GM18951 (cell line): ENCODE measurements at regions not wholly inside any gene's neighbourhood (a gene's known extent, or its start where the extent isn't known, plus 50 kb on each side); places are given as distances from the start of the nearest gene placed in this dataset.
"Not testable (repeated sequence)": the region's sequence is repeated elsewhere in the genome, so short reads cannot be mapped to it uniquely, and the experiment has no call there.

ENCODE experiments used
- POLR2A ChIP-seq: IDR thresholded peaks from 4 replicates; pipeline ENCODE4 v1.6.1; 2011; ENCODE audit warnings: mild to moderate bottlenecking; ENCODE audit not compliant: insufficient read length, insufficient read depth; ENCODE audit errors: extremely low read depth
- in situ Hi-C: fragments of 300-500 bp; cut with MboI; formaldehyde crosslinking; loops from one replicate; pipeline ENCODE4 v1.12.0; 2022; ENCODE audit warnings: low sequenced_read_pairs, mixed read lengths, inconsistent platforms; ENCODE audit not compliant: unreplicated experiment

- TF ChIP-seq POLR2A: no peak
- in situ Hi-C loops: no loop called here
Measured at GRCh38 chr3:25903371-25904129, 113.7 kb downstream of the OXSM start.

DNA sequence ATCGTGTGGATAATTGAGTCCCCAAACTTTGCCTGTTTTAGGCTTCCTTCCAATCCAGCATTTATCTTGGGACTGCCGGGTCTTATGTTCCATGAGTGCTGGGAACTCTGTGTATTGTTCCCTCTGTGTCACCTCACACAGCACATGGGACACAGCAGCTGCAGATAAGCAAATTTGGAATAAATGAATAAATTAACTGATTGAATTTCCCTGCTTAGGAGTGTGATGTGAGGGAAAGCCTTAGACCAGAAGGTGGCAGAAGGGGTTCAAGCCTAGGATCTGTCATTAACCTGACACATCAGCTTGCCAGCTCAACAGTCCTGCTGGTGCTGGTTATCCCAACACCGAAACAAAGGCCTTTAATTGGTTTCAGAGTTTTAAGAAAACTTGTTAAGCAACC is 114.3 kb downstream of the OXSM start:
- in situ Hi-C loops: no loop called here

GRCh38 chr3:25906132-25906906 is 116.4 kb downstream of the OXSM start:
- in situ Hi-C loops: no loop called here
- no peak for TF ChIP-seq POLR2A

More for the DNA sequence above, 114.3 kb downstream of the OXSM start:
- TF ChIP-seq POLR2A: no peak

- in situ Hi-C loops: no loop called here
- TF ChIP-seq POLR2A: no peak
Measured at GRCh38 chr3:25907081-25907480, 117.2 kb downstream of the OXSM start.

- in situ Hi-C loops: no loop called here
- no peak for TF ChIP-seq POLR2A
Measured at GRCh38 chr3:25910105-25910504, 120.2 kb downstream of the OXSM start.

DNA sequence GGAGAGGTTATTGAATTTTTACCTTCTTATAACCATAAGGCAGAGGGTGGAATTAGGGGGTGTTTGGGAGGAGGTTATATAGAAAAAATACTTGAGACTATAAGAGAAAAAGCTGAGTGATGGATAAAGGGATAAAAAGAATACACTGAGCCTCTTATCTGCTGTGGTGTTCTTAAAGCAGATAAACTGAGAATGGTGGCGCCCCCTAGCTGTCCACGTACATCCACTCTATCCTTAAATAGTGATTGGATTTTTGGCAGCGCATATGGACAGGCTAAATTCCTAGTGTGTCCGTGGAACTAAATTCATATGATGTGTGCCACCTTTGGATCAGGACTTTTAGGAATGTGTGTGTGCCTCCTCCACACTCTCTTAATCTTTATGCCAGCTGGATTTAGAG is 121.1 kb downstream of the OXSM start:
- in situ Hi-C loops: no loop called here
- TF ChIP-seq POLR2A: no peak

DNA sequence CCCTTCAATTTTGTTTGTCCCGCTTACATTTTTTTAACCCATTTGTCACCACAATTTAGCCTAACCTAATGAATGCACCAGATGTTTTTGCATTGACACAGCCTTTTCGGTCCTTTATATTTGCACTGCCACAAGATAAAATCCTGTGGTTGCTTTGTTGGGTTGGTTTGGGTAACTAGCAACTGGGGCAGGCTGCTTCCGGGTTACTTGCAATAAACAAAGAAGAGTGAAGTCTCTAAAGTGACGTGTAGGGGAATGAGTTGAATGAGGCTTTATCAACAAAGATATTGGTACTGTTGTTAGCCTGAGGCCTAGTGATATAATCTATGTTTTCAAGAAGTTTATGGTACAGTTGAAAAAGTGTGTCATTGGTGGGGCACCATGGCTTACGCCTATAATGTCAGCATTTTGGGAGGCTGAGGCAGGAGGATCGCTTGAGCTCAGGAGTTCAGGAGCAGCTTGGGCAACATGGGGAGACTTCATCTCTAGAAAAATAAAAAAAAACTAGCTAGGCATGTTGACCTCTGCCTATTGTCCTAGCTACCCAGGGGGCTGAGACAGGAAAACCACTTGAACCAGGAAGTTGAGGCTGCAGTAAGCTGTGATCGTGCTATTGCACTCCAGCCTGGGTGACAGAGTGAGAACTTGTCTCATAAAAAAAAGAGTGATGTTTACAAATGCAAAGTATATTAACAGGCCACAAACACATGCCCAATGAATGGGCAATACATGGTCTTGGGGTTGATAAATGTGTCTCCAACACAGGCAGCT is 121.8 kb downstream of the OXSM start:
- in situ Hi-C loops: no loop called here
- no peak for TF ChIP-seq POLR2A

DNA sequence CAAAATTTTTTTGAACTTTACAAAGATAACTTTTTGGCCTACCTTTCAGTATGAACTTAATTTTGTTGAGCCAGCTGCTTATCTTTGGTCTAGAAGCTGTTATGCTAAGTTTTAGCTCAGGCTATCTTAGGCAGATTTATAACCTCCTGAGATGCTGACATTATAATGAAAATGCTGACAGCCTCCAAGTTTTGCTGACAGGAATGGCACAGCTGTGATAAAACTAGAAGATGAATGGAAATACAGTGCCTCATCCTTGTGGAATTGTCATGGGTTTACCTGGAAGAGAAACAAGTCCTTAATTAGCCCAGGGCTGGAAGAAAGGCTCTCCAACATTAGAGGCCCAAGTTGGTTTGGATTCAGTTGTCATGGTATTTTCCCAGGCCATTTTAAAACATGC is 123.3 kb downstream of the OXSM start:
- TF ChIP-seq POLR2A: no peak
- in situ Hi-C loops: no loop called here

GRCh38 chr3:25915673-25916072 is 125.8 kb downstream of the OXSM start:
- no peak for TF ChIP-seq POLR2A
- in situ Hi-C loops: no loop called here

GRCh38 chr3:25916321-25916720 is 126.4 kb downstream of the OXSM start:
- no peak for TF ChIP-seq POLR2A
- in situ Hi-C loops: no loop called here

GRCh38 chr3:25931967-25932366 is 142.1 kb downstream of the OXSM start:
- in situ Hi-C loops: not testable (repeated sequence)

DNA sequence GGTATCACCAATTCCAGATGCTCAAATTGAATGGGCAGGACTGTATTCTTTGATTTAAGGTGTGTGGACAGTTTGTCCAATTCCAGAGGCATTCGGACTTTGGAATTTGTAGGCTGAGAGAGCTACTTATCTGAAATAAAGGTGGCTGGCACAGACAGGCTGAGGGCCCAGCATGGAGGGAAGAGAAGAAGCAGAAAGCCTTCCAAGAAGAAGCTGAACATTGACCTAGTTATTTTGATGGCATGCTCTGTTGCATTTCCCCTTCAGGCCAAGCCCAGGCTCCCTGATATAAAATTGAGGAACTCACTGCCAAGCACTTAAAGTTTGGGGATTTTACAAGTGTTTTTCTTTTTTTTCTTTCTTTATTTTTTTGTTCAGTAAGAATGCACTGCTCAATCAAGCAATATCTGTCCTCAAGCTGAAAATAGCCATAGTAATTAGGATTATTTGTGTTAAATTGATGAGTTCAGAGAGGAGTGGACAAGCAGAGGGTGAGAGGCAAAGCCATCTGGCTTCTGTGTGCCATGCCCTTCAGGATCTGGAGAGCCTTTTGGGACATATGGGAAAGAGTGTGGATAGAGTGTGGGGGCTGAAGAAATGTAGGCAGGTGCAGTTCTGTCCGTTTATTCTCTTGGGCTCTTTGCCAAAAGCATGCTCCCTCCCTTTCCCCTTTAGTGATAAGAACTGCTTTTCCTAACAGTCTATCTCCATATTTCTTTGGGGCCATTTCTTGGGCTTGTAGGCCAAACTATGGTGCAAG is 148.9 kb downstream of the OXSM start:
- in situ Hi-C loops: no loop called here

DNA sequence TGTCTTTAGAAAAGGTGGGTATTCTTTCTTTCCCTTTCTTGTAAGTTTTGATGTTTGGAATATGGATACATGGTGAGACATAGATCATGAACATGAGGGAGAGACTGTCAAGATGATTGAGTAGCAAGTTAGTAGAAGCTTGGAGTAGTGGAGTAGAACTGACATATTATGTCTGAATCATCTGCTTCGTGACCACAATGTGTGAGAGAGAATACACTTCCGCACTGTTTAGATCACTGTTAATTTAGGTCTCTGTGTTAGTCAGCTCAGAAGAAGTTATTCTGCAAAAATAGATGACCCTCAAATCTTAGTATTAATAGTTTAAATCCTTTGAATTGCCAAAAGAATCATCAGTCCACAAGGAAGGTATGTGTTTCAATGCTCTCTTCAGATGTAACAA is 151.0 kb downstream of the OXSM start:
- in situ Hi-C loops: no loop called here
- TF ChIP-seq POLR2A: no peak

More for the DNA sequence above, 148.9 kb downstream of the OXSM start:
- TF ChIP-seq POLR2A: no peak
